Right lung (tissue), 2 donors: ENCODE measurements at regions not wholly inside any gene's neighbourhood (a gene's known extent, or its start where the extent isn't known, plus 50 kb on each side); places are given as distances from the start of the nearest gene placed in this dataset.

Source experiments
- DNase-seq, 2 donors: peaks; one replicate each; pipeline ENCODE4 v3.0.0-alpha.2; 2013

DNA sequence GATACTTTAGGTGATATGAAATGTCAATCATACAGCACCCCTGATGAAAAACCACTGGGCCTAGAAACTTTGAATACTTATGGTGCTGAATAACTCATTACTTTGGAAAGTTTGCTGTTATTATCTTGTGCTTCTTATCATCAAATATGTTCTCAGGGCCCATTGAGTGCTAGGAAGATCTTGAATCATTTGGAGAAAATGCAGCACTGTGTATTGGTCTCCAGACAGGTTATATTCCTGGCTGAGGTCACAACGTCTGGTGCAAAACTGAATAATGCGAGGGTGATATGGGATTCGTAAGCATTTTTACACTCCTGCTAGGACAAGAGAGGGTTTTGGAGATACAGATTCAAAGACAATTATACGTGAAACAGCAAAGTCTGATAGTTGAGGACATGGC, 249.4 kb upstream of the TNC start:
- no peak for DNase-seq

GRCh38 chr9:115367780-115368525, 250.0 kb upstream of the TNC start:
- DNase-seq = no peak

- DNase-seq = peak; percentile 88 to 91
These were observed 251.5 kb upstream of the TNC start for GRCh38 chr9:115369322-115369957.

DNA sequence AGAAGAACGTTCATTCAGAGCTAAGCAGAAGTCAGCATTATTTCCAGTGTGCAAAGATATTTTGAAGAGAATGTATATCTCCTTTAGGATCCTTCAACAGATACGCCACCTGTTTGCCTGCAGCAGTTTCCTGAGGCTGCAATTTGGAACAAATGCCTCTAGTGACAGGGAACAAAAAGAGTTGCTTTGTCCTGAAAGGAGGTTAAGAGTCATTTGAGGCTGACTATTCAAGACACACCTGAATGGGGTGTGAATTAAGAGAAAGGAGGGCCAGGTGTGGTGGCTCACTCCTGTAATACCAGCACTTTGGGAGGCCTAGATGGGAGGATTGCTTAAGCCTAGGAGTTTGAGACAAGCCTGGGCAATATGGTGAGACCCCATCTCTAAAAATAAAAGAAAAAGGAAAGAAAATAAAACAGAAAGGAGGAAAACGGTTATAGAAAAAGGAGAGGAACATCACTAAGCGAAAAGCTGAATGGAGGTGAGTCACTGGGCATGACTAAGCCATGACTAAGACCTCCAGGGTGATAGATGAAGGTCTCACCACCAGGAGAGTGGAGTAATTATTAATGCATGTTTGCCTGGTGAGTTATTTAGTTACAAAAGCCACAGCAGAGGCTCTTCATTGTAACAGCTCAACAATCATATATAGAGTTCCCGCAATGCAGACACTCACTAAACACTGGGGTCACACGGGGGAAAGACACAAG, 255.2 kb upstream of the TNC start:
- DNase-seq = no peak

DNA sequence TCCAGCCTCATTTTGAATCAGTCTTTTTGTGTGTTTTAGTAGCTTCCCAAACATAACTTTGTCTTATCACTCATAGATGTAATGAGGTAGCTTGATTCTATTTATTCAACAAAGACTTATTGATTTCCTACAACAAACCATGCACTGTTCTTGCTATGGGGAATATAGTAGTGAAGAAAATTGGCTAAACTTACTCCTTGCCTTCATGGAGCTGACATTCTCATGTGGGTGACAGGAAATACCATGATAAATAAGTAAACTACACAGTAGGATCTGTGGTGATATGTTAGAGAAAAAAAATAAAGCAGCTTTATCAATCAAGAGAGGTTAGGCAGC, 255.7 kb upstream of the TNC start:
- no peak for DNase-seq

GRCh38 chr9:115374724-115375268, 256.8 kb upstream of the TNC start:
- no peak for DNase-seq

GRCh38 chr9:115378241-115378640, 260.3 kb upstream of the TNC start:
- no peak for DNase-seq

- DNase-seq = no peak
These were observed 260.8 kb upstream of the TNC start for GRCh38 chr9:115378758-115379157.

GRCh38 chr9:115379719-115380118, 261.8 kb upstream of the TNC start:
- DNase-seq = no peak

- no peak for DNase-seq
These were observed 264.9 kb upstream of the TNC start for GRCh38 chr9:115382865-115383264.

DNA sequence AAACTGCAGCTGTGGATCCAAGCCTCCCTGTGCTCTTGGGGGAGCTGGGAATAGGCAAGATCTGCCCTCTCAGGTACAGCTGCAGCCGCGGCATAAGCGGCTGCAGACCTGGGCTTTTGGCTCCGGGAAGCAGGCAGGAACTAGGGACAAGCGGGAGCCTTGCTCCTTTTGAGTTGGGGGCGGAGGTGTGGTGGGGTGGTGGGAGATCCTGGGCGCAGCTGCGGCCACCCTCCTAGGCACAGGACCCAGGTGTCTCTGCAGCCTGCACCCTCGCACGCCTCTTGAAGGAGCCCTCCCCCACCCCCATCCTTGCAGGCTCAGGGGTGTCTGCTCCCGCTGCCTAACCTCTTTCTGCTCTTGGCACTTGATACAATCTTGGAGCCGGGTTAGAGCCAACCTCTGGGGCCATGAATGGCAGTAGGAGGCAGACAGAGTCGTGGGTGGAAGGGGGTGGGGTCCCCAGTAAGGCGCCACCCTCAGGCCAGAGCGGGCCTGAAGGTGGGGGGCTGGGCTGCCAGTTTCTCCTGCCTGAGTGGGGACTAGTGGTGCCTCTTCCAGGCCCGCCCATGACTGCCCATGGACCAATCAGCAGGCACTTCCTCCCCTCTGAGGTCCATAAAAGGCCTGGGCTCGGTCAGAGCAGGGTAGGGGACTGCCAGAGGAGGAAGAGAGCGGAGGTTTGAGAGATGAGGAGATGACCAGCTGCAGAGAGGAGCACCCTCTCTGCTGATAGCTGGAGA, 267.6 kb upstream of the TNC start:
- no peak for DNase-seq

GRCh38 chr9:115386963-115387770, 269.2 kb upstream of the TNC start:
- DNase-seq = no peak

GRCh38 chr9:115391168-115391825, 273.3 kb upstream of the TNC start:
- DNase-seq = no peak

GRCh38 chr9:115393976-115394775, 276.2 kb upstream of the TNC start:
- DNase-seq = no peak

DNA sequence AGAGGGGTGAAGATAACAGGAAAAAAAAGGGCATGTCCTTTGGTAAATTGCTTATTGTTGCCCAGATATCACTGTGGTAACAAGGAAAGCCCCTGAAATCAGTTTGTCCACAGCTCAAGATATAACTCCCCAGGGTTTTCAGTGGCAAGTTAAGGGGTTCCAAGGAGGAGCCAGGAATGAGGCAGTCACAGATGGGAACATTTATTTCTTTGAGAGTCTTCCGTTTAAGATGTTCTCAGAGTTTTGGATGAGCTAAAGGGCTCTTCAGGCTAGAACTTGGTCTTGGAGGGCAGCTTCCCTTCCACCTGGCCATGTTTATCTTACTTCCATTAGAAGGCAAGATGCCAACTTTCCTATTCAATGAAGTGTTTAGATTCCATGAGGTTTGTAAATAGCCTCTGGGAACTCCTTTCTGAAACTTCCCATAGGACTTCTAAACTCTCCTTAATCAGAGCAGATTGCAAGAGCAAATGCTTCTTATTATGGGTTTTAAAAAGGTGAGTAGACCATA, 277.6 kb upstream of the TNC start:
- DNase-seq = no peak

DNA sequence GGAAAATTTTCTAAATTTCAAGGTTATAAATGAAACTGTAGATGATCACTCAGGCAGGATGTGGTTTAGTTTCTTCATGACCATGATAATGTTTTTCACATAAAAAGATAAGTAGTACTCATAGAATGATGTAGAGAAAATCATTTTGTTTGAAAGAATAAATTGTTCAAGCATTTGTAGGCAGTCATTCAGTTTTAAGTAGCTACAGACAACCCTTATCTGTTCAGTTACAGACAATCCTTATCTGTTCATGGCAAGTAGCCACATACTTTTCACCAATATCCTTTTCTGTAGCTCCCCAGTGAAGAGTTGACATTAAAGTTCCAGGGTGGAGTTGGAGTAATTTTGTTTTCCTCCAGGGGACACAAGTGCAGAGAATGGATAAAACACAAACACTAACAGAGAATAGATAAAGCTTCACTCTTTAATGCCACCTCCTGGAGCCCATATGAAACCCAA, 278.1 kb upstream of the TNC start:
- no peak for DNase-seq

DNA sequence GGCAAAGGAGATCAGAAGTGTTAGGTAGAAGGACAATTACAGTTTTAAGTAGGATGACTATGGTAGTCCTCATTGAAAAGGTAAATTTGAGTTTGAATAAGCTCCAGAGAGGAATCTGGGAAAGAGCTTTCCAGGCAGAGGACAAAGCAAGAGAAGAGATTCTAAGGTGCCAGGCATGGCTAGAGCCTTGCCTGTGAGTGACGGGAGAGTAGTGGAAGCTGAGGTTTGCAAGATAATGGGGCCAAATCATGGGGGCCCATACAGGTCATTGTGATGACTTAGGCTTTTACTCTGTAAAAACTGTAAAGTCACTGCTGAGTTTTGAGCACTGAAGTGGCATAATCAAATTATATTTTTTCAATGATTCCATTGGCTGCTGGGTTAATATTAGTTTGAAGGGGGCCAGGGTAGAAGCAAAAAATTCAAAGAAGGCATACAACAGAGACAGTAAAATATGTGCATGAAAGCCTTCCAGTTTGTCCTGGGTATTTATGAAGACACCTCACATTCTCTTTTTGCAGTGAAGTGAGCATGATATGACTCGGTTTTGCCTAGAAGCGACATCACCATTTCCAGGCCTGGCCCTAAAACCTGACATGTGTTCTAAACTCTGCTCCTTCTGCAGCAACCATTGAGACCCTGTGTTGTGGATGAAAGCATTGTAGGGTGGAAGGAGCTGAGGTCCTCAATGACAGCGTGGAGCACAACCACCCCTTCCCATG, 279.8 kb upstream of the TNC start:
- no peak for DNase-seq

- DNase-seq = no peak
These were observed 280.3 kb upstream of the TNC start for GRCh38 chr9:115398313-115398650.

GRCh38 chr9:115398996-115399395, 281.0 kb upstream of the TNC start:
- DNase-seq = no peak
